Coronary artery (tissue), 2 donors: ENCODE measurements at regions not wholly inside any gene's neighbourhood (a gene's known extent, or its start where the extent isn't known, plus 50 kb on each side); places are given as distances from the start of the nearest gene placed in this dataset.
"Not testable (repeated sequence)": the region's sequence is repeated elsewhere in the genome, so short reads cannot be mapped to it uniquely, and the experiment has no call there.

ENCODE experiments used
- DNase-seq: peaks from one replicate; pipeline ENCODE4 v3.0.0-alpha.2; 2017; ENCODE audit warnings: low spot score
- H3K27ac ChIP-seq, 2 donors: fragments of 200-600 bp; sonication (generic); one replicate each; pipeline ENCODE4 v1.5.1; 2016 to 2019
- H3K4me3 ChIP-seq: fragments of 200-600 bp; sonication (generic); 2 replicates; pipeline ENCODE4 v1.5.1; 2016; ENCODE audit warnings: mild to moderate bottlenecking, moderate library complexity
- TF ChIP-seq, protein P1 (sequence below): fragments of 200-600 bp; sonication (generic); IDR thresholded peaks from one replicate; pipeline ENCODE4 v1.5.1; 2019; ENCODE audit warnings: antibody characterized with exemption

DNA sequence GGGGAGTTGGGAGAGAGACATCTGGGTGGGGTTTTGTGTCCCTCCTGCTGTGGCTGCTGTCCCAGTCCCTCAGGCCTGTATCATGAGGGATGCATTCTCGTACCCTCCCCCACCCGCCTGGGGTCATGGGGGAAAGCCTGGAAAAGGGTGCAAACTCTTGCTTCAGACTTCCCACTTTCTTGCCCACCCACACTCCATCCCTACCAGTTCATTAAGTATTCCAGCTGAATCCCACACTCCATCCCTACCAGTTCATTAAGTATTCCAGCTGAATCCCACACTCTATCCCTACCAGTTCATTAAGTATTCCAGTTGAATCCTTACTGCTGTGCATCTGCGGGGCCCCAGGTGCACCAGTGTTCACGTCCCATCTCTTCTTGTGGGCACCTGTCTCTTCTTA is 116.3 kb downstream of the ACAA2 start:
- TF ChIP-seq, protein P1, sequence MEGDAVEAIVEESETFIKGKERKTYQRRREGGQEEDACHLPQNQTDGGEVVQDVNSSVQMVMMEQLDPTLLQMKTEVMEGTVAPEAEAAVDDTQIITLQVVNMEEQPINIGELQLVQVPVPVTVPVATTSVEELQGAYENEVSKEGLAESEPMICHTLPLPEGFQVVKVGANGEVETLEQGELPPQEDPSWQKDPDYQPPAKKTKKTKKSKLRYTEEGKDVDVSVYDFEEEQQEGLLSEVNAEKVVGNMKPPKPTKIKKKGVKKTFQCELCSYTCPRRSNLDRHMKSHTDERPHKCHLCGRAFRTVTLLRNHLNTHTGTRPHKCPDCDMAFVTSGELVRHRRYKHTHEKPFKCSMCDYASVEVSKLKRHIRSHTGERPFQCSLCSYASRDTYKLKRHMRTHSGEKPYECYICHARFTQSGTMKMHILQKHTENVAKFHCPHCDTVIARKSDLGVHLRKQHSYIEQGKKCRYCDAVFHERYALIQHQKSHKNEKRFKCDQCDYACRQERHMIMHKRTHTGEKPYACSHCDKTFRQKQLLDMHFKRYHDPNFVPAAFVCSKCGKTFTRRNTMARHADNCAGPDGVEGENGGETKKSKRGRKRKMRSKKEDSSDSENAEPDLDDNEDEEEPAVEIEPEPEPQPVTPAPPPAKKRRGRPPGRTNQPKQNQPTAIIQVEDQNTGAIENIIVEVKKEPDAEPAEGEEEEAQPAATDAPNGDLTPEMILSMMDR = no peak
- Histone ChIP-seq H3K27ac (no peak overlapping the region), H3K4me3 (no peak overlapping the region)
- no peak for DNase-seq

DNA sequence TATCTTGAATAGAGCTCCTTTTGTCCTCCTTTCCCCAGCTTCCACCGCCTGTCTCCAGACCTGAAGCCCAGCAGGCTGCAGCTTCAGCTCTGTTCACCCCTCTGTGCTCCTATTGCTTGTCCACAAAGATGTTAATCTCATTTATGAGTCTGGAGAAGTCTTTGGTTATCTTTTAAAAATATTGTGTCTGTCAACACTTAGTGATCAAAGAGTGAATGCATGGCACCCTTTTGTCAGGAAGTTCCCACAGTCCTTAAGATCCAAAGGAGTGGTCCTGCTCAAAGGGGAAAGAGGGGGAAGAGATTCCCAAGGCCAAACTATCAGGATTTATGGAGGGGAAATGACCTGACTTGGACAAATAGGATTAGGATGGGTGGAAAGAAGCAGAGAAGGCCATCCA is 118.9 kb downstream of the ACAA2 start:
- Histone ChIP-seq H3K4me3 (no peak overlapping the region), H3K27ac (no peak overlapping the region)
- no peak for DNase-seq
- TF ChIP-seq, protein P1 = no peak

DNA sequence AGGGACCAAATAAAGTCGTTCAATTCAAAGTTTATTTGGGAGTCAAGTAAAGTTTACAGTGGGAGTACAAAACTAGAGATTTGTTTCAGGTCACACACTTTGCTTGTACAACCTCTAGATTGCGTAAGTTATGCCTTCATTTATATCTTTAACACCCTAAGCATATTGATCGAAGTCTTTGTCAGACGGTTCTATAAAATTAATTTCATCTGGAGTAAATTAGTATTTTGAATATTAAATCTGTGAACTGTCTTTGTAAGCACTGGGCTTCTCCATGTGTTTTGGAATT is 119.7 kb downstream of the ACAA2 start:
- TF ChIP-seq, protein P1 = no peak
- no peak for DNase-seq
- Histone ChIP-seq H3K27ac (no peak overlapping the region), H3K4me3 (no peak overlapping the region)

DNA sequence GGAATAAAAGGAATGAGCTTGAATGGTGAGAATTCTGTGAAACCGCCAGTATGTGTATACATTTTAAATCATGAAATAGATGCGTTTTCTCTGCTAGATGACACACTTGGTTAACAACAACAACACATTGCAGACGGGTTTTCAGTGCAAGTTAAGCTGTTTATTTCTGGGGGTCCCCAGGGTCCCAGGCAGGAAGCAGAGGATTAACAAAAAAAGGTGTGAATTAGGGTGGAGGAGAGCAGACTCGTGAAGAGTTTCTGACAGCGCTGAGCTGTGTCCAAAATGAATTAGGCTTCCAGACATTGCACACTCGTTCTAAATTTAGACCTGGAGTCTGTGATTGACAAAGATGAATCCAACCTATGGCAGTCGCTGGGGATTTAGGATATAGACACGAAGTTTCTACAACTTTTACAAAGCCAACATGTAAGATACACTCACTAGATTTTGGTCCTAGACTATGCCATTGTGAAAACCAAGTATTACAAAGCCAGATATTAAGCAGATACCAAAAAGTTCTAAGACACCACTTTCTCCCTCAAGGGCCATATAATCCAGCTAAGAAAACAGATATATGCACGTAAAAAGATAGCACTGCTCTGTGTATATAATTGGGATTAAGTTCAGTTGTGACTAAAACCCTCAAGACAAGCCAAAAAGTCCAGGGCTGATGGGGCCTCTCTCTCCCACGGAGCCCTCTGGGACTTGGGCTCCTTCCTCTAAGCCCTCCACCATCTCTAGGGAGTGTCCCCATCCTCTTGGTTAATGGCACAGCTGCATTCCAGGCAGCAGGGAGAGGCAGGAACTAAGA is 120.2 kb downstream of the ACAA2 start:
- H3K4me3 ChIP-seq = no peak overlapping the region
- H3K27ac ChIP-seq = no peak overlapping the region
- TF ChIP-seq, protein P1 = no peak
- no peak for DNase-seq

- Histone ChIP-seq H3K4me3 (no peak overlapping the region), H3K27ac (no peak overlapping the region)
- TF ChIP-seq, protein P1 = no peak
- no peak for DNase-seq
These were observed 122.1 kb downstream of the ACAA2 start for GRCh38 chr18:49691177-49691608.

DNA sequence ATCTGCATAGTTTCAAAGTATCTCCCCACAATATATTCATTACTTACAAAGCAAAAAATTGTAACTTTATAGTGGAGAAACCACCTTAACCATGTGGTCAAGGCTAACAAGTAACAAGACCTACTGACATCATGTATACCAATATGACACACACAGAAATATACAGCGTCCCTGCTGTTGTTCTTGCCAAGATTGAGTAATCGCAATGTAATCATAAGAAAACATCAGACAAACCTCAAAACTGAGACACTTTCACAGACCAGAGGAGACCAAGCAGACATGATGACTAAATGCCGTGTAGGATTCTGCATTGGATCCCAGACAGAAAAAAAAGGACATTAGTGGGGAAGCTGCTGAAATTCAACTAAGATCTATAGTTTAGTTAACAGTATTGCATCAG is 123.0 kb downstream of the ACAA2 start:
- TF ChIP-seq, protein P1 = no peak
- H3K4me3 ChIP-seq = no peak overlapping the region
- no peak for DNase-seq
- no peak overlapping the region for H3K27ac ChIP-seq

GRCh38 chr18:49685231-49685942 is 123.5 kb downstream of the LIPG start:
- no peak overlapping the region for H3K27ac ChIP-seq
- no peak for DNase-seq

GRCh38 chr18:49682803-49683190 is 120.9 kb downstream of the LIPG start:
- H3K27ac ChIP-seq, H3K4me3 ChIP-seq, DNase-seq: not testable (repeated sequence)

More at GRCh38 chr18:49685231-49685942, 123.5 kb downstream of the LIPG start:
- H3K4me3 ChIP-seq = no peak overlapping the region
- TF ChIP-seq, protein P1 = no peak
